HEK293 (cell line): ENCODE measurements at regions not wholly inside any gene's neighbourhood (a gene's known extent, or its start where the extent isn't known, plus 50 kb on each side); places are given as distances from the start of the nearest gene placed in this dataset.

Source experiments
- CTCF ChIA-PET: fragments of 350-600 bp; formaldehyde crosslinking; extraction: SDS; loops from one replicate; lab custom pipeline; 2021; ENCODE audit warnings: antibody characterized with exemption; lab: Yijun Ruan, JAX
- POLR2A ChIA-PET: fragments of 300-600 bp; formaldehyde crosslinking; extraction: SDS; loops from one replicate; lab custom pipeline; 2020; ENCODE audit warnings: antibody characterized with exemption, inconsistent platforms; lab: Yijun Ruan, JAX
- H3K27ac ChIP-seq: fragments of 200-500 bp; sonication (Bioruptor generic); 2 replicates; pipeline ENCODE4 v1.5.1; 2014; ENCODE audit warnings: low read depth, low read length, control low read depth, inconsistent platforms; ENCODE audit errors: extremely low read depth
- H3K36me3 ChIP-seq, 2 experiments: fragments of 200-500 bp in 1 of 2; sonication (Bioruptor generic) in 1 of 2; 1 replicate in 1 of 2; 2 replicates in 1 of 2; pipeline ENCODE4 v1.5.1; 2014 to 2017; ENCODE audit warnings: inconsistent platforms in 2 of 2, low read length in 2 of 2; ENCODE audit not compliant: control insufficient read depth in 2 of 2, insufficient read depth in 1 of 2
- H3K4me1 ChIP-seq: fragments of 200-500 bp; sonication (Bioruptor generic); 2 replicates; pipeline ENCODE4 v1.5.1; 2014; ENCODE audit warnings: mild to moderate bottlenecking, low read length, inconsistent platforms; ENCODE audit not compliant: control insufficient read depth, insufficient read depth
- H3K4me3 ChIP-seq: 2 replicates; pipeline ENCODE4 v1.5.1; 2011; ENCODE audit warnings: low read depth, mild to moderate bottlenecking, control low read depth, low read length, moderate library complexity
- H3K9me3 ChIP-seq: fragments of 200-500 bp; sonication (Bioruptor generic); 2 replicates; pipeline ENCODE4 v1.5.1; 2014; ENCODE audit warnings: low read depth, low read length, inconsistent platforms; ENCODE audit not compliant: control insufficient read depth, insufficient read depth
- IKZF3 ChIP-seq: fragments of 450-650 bp; IDR thresholded peaks from 2 replicates; pipeline ENCODE4 v1.5.0; 2018; ENCODE audit warnings: missing biosample characterization, mild to moderate bottlenecking, missing genetic modification characterization, moderate library complexity
- TRIM28 ChIP-seq: IDR thresholded peaks from 2 replicates; pipeline ENCODE4 v1.6.1; 2011; ENCODE audit warnings: low read length, control low read depth, borderline replicate concordance
- ZFP37 ChIP-seq: fragments of 450-650 bp; formaldehyde crosslinking; IDR thresholded peaks from 2 replicates; pipeline ENCODE4 v1.5.1; 2016; ENCODE audit warnings: missing biosample characterization, missing genetic modification characterization
- ZNF114 ChIP-seq: fragments of 450-650 bp; formaldehyde crosslinking; IDR thresholded peaks from 2 replicates; pipeline ENCODE4 v1.5.0; 2017; ENCODE audit warnings: missing biosample characterization, missing genetic modification characterization
- ZNF202 ChIP-seq: fragments of 450-650 bp; formaldehyde crosslinking; IDR thresholded peaks from 2 replicates; pipeline ENCODE4 v1.5.1; 2016; ENCODE audit warnings: missing biosample characterization, missing genetic modification characterization, borderline replicate concordance
- ZNF302 ChIP-seq: fragments of 450-650 bp; formaldehyde crosslinking; IDR thresholded peaks from 2 replicates; pipeline ENCODE4 v1.5.1; 2016; ENCODE audit warnings: missing biosample characterization, missing genetic modification characterization, low read depth
- ZNF394 ChIP-seq: fragments of 450-650 bp; formaldehyde crosslinking; IDR thresholded peaks from 2 replicates; pipeline ENCODE4 v1.5.1; 2016; ENCODE audit warnings: missing biosample characterization, missing genetic modification characterization, mild to moderate bottlenecking, moderate library complexity, borderline replicate concordance
- ZNF549 ChIP-seq: fragments of 450-650 bp; IDR thresholded peaks from 2 replicates; pipeline ENCODE4 v1.5.1; 2018; ENCODE audit warnings: missing biosample characterization, missing genetic modification characterization, mild to moderate bottlenecking, inconsistent platforms, moderate library complexity
- ZNF791 ChIP-seq: fragments of 450-650 bp; formaldehyde crosslinking; IDR thresholded peaks from 2 replicates; pipeline ENCODE4 v1.5.1; 2016; ENCODE audit warnings: missing biosample characterization, missing genetic modification characterization
- ZSCAN30 ChIP-seq: fragments of 450-650 bp; IDR thresholded peaks from 2 replicates; pipeline ENCODE4 v1.5.1; 2018; ENCODE audit warnings: missing biosample characterization, mild to moderate bottlenecking, missing genetic modification characterization, moderate library complexity
- TF ChIP-seq, protein P1 (sequence below): fragments of 450-650 bp; formaldehyde crosslinking; conservative IDR thresholded peaks from 2 replicates; pipeline ENCODE4 v1.5.1; 2016; ENCODE audit warnings: low read depth, missing biosample characterization, missing genetic modification characterization
- TF ChIP-seq, protein P2 (sequence below): fragments of 450-650 bp; formaldehyde crosslinking; IDR thresholded peaks from 2 replicates; pipeline ENCODE4 v1.5.1; 2017; ENCODE audit warnings: missing biosample characterization, missing genetic modification characterization
- TF ChIP-seq, protein P3 (sequence below): fragments of 450-650 bp; formaldehyde crosslinking; IDR thresholded peaks from 2 replicates; pipeline ENCODE4 v1.5.1; 2016; ENCODE audit warnings: missing biosample characterization, missing genetic modification characterization
- TF ChIP-seq, protein P4 (sequence below): fragments of 450-650 bp; formaldehyde crosslinking; IDR thresholded peaks from 2 replicates; pipeline ENCODE4 v1.5.1; 2016; ENCODE audit warnings: missing biosample characterization, missing genetic modification characterization
- TF ChIP-seq, protein P5 (sequence below): fragments of 450-650 bp; formaldehyde crosslinking; IDR thresholded peaks from 2 replicates; pipeline ENCODE4 v1.5.1; 2017; ENCODE audit warnings: missing biosample characterization, mild to moderate bottlenecking, missing genetic modification characterization, moderate library complexity
- TF ChIP-seq, protein P6 (sequence below): fragments of 450-650 bp; formaldehyde crosslinking; IDR thresholded peaks from 2 replicates; pipeline ENCODE4 v1.5.1; 2016; ENCODE audit warnings: missing biosample characterization, missing genetic modification characterization
- TF ChIP-seq, protein P7 (sequence below): fragments of 450-650 bp; formaldehyde crosslinking; IDR thresholded peaks from 2 replicates; pipeline ENCODE4 v1.5.1; 2016; ENCODE audit warnings: missing biosample characterization, missing genetic modification characterization
- TF ChIP-seq, protein P8 (sequence below): fragments of 450-650 bp; formaldehyde crosslinking; IDR thresholded peaks from 2 replicates; pipeline ENCODE4 v1.5.1; 2016; ENCODE audit warnings: missing biosample characterization, missing genetic modification characterization

DNA sequence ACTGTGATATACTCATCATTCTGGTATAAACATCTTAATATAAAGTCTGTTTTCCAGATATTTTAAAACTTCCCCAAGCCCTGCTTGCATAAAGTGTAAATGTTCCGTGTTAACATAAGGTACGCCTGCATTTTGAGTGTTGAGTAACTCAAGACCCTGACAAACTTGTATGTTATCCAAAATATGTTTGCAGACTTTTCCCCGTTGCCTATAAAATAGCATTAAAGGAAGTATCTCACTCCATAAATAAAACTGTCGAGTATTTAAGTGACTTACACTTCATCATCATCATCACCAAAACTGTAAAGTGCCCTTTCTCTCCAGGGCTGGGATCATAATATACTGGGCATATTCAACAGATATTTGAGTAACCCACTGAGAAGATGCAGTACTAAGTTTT, 64.6 kb upstream of the TSPAN8 start (continued):
- TF ChIP-seq, protein P1, sequence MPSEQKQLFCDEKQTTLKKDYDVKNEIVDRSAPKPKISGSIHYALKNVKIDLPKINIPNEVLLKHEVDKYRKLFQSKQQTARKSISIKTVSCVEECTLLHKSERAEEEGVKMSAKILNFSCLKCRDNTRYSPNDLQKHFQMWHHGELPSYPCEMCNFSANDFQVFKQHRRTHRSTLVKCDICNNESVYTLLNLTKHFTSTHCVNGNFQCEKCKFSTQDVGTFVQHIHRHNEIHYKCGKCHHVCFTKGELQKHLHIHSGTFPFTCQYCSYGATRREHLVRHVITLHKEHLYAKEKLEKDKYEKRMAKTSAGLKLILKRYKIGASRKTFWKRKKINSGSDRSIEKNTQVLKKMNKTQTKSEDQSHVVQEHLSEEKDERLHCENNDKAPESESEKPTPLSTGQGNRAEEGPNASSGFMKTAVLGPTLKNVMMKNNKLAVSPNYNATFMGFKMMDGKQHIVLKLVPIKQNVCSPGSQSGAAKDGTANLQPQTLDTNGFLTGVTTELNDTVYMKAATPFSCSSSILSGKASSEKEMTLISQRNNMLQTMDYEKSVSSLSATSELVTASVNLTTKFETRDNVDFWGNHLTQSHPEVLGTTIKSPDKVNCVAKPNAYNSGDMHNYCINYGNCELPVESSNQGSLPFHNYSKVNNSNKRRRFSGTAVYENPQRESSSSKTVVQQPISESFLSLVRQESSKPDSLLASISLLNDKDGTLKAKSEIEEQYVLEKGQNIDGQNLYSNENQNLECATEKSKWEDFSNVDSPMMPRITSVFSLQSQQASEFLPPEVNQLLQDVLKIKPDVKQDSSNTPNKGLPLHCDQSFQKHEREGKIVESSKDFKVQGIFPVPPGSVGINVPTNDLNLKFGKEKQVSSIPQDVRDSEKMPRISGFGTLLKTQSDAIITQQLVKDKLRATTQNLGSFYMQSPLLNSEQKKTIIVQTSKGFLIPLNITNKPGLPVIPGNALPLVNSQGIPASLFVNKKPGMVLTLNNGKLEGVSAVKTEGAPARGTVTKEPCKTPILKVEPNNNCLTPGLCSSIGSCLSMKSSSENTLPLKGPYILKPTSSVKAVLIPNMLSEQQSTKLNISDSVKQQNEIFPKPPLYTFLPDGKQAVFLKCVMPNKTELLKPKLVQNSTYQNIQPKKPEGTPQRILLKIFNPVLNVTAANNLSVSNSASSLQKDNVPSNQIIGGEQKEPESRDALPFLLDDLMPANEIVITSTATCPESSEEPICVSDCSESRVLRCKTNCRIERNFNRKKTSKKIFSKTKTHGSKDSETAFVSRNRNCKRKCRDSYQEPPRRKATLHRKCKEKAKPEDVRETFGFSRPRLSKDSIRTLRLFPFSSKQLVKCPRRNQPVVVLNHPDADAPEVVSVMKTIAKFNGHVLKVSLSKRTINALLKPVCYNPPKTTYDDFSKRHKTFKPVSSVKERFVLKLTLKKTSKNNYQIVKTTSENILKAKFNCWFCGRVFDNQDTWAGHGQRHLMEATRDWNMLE (tag by site-specific recombination), result no peak
- TF ChIP-seq ZSCAN30 (tag by site-specific recombination), result no peak

DNA sequence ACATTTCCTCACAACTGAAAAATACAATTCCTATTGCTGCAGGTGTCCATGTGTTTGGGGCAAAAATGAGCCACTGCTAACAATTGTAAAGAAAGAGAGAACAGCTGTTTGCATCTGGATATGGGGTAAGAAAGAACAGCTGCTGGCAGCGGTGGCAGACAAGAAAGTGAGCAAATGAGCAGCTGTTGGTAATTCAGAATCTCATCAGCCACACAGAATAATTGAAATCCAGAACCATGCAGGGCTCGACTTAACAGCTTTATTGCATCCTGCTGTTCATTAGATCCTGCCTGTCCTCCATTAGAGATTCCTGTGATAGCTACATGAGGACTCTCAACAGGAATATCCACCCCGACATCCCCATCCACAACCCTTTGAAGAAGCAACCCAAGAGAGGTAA, 62.5 kb upstream of the TSPAN8 start:
- no peaks in the 10 kb centered on the region for H3K4me1 ChIP-seq
- ChIA-PET CTCF (no interaction called here), POLR2A (no interaction called here)
- no peak overlapping the region for H3K4me3 ChIP-seq
- H3K27ac ChIP-seq, result no peak overlapping the region
- H3K36me3 ChIP-seq, result no peaks in the 10 kb centered on the region
- no peaks in the 10 kb centered on the region for H3K9me3 ChIP-seq
- TF ChIP-seq ZNF202 (tag by site-specific recombination) (no peak), ZNF549 (no peak), ZSCAN30 (tag by site-specific recombination) (no peak), ZFP37 (no peak), TRIM28 (no peak), ZNF394 (tag by site-specific recombination) (no peak), IKZF3 (tag by site-specific recombination) (no peak), ZNF114 (tag by site-specific recombination) (no peak), ZNF302 (no peak), ZNF791 (tag by site-specific recombination) (no peak)
- TF ChIP-seq, protein P2, sequence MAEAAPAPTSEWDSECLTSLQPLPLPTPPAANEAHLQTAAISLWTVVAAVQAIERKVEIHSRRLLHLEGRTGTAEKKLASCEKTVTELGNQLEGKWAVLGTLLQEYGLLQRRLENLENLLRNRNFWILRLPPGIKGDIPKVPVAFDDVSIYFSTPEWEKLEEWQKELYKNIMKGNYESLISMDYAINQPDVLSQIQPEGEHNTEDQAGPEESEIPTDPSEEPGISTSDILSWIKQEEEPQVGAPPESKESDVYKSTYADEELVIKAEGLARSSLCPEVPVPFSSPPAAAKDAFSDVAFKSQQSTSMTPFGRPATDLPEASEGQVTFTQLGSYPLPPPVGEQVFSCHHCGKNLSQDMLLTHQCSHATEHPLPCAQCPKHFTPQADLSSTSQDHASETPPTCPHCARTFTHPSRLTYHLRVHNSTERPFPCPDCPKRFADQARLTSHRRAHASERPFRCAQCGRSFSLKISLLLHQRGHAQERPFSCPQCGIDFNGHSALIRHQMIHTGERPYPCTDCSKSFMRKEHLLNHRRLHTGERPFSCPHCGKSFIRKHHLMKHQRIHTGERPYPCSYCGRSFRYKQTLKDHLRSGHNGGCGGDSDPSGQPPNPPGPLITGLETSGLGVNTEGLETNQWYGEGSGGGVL (tag by site-specific recombination), result no peak
- TF ChIP-seq, protein P3, sequence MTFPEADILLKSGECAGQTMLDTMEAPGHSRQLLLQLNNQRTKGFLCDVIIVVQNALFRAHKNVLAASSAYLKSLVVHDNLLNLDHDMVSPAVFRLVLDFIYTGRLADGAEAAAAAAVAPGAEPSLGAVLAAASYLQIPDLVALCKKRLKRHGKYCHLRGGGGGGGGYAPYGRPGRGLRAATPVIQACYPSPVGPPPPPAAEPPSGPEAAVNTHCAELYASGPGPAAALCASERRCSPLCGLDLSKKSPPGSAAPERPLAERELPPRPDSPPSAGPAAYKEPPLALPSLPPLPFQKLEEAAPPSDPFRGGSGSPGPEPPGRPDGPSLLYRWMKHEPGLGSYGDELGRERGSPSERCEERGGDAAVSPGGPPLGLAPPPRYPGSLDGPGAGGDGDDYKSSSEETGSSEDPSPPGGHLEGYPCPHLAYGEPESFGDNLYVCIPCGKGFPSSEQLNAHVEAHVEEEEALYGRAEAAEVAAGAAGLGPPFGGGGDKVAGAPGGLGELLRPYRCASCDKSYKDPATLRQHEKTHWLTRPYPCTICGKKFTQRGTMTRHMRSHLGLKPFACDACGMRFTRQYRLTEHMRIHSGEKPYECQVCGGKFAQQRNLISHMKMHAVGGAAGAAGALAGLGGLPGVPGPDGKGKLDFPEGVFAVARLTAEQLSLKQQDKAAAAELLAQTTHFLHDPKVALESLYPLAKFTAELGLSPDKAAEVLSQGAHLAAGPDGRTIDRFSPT (tag by site-specific recombination), result no peak
- TF ChIP-seq, protein P4, sequence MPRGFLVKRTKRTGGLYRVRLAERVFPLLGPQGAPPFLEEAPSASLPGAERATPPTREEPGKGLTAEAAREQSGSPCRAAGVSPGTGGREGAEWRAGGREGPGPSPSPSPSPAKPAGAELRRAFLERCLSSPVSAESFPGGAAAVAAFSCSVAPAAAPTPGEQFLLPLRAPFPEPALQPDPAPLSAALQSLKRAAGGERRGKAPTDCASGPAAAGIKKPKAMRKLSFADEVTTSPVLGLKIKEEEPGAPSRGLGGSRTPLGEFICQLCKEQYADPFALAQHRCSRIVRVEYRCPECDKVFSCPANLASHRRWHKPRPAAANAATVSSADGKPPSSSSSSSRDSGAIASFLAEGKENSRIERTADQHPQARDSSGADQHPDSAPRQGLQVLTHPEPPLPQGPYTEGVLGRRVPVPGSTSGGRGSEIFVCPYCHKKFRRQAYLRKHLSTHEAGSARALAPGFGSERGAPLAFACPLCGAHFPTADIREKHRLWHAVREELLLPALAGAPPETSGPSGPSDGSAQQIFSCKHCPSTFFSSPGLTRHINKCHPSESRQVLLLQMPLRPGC (tag by site-specific recombination), result no peak
- TF ChIP-seq, protein P5, sequence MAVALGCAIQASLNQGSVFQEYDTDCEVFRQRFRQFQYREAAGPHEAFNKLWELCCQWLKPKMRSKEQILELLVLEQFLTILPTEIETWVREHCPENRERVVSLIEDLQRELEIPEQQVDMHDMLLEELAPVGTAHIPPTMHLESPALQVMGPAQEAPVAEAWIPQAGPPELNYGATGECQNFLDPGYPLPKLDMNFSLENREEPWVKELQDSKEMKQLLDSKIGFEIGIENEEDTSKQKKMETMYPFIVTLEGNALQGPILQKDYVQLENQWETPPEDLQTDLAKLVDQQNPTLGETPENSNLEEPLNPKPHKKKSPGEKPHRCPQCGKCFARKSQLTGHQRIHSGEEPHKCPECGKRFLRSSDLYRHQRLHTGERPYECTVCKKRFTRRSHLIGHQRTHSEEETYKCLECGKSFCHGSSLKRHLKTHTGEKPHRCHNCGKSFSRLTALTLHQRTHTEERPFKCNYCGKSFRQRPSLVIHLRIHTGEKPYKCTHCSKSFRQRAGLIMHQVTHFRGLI (tag by site-specific recombination), result no peak
- TF ChIP-seq, protein P6, sequence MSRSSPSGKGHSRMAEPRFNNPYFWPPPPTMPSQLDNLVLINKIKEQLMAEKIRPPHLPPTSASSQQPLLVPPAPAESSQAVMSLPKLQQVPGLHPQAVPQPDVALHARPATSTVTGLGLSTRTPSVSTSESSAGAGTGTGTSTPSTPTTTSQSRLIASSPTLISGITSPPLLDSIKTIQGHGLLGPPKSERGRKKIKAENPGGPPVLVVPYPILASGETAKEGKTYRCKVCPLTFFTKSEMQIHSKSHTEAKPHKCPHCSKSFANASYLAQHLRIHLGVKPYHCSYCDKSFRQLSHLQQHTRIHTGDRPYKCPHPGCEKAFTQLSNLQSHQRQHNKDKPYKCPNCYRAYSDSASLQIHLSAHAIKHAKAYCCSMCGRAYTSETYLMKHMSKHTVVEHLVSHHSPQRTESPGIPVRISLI (tag by site-specific recombination), result no peak
- TF ChIP-seq, protein P7, sequence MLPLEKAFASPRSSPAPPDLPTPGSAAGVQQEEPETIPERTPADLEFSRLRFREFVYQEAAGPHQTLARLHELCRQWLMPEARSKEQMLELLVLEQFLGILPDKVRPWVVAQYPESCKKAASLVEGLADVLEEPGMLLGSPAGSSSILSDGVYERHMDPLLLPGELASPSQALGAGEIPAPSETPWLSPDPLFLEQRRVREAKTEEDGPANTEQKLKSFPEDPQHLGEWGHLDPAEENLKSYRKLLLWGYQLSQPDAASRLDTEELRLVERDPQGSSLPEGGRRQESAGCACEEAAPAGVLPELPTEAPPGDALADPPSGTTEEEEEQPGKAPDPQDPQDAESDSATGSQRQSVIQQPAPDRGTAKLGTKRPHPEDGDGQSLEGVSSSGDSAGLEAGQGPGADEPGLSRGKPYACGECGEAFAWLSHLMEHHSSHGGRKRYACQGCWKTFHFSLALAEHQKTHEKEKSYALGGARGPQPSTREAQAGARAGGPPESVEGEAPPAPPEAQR (tag by site-specific recombination), result no peak
- TF ChIP-seq, protein P8, sequence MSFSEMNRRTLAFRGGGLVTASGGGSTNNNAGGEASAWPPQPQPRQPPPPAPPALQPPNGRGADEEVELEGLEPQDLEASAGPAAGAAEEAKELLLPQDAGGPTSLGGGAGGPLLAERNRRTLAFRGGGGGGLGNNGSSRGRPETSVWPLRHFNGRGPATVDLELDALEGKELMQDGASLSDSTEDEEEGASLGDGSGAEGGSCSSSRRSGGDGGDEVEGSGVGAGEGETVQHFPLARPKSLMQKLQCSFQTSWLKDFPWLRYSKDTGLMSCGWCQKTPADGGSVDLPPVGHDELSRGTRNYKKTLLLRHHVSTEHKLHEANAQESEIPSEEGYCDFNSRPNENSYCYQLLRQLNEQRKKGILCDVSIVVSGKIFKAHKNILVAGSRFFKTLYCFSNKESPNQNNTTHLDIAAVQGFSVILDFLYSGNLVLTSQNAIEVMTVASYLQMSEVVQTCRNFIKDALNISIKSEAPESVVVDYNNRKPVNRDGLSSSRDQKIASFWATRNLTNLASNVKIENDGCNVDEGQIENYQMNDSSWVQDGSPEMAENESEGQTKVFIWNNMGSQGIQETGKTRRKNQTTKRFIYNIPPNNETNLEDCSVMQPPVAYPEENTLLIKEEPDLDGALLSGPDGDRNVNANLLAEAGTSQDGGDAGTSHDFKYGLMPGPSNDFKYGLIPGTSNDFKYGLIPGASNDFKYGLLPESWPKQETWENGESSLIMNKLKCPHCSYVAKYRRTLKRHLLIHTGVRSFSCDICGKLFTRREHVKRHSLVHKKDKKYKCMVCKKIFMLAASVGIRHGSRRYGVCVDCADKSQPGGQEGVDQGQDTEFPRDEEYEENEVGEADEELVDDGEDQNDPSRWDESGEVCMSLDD, result no peak
